IMR-90 (cell line): ENCODE measurements at regions not wholly inside any gene's neighbourhood (a gene's known extent, or its start where the extent isn't known, plus 50 kb on each side); places are given as distances from the start of the nearest gene placed in this dataset.

Source experiments
- ATAC-seq: fragments of 200-7000 bp; cut with Tn5 transposase; 2 replicates; pipeline ENCODE4 v1.9.1; 2020; ENCODE audit warnings: low read depth, mild to moderate bottlenecking, moderate library complexity
- BruUV-seq: library from RNA; stranded (reverse); fragments of 400-500 nt; replicated peaks from 2 replicates; lab custom pipeline; 2021; lab: Mats Ljungman, UMichigan
- CTCF ChIA-PET: fragments of 300-600 bp; formaldehyde crosslinking; extraction: SDS; loops from one replicate; lab custom pipeline; 2021; ENCODE audit warnings: antibody characterized with exemption; lab: Yijun Ruan, JAX
- POLR2A ChIA-PET: fragments of 300-600 bp; sonication (Branson Sonifier 250); formaldehyde crosslinking; loops from one replicate; lab custom pipeline; 2022; ENCODE audit warnings: antibody characterized with exemption; ENCODE audit not compliant: unreplicated experiment; lab: Charles Lee
- DNase-seq: peaks from one replicate; pipeline ENCODE4 v3.0.0; 2013
- H2AFZ ChIP-seq: replicated peaks from 2 replicates; pipeline ENCODE3; 2013; ENCODE audit warnings: low read length, mild to moderate bottlenecking; ENCODE audit not compliant: poor library complexity
- H2AK5ac ChIP-seq: 2 replicates; pipeline ENCODE4 v1.6.1; 2013; ENCODE audit warnings: low read depth, low read length, inconsistent platforms
- H2AK9ac ChIP-seq: replicated peaks from 2 replicates; pipeline ENCODE3; 2013; ENCODE audit warnings: mild to moderate bottlenecking, low read depth, low read length, moderate library complexity; ENCODE audit not compliant: poor library complexity
- H2BK120ac ChIP-seq: 2 replicates; pipeline ENCODE4 v1.6.1; 2013; ENCODE audit warnings: low read depth, low read length, inconsistent platforms
- H2BK15ac ChIP-seq: 3 replicates; pipeline ENCODE4 v1.6.1; 2013; ENCODE audit warnings: low read depth, low read length, inconsistent platforms
- H2BK20ac ChIP-seq: 2 replicates; pipeline ENCODE4 v1.6.1; 2013; ENCODE audit warnings: low read depth, mild to moderate bottlenecking, inconsistent platforms, low read length, moderate library complexity
- H2BK5ac ChIP-seq: 2 replicates; pipeline ENCODE4 v1.6.1; 2013; ENCODE audit warnings: mild to moderate bottlenecking, low read depth, low read length, inconsistent platforms; ENCODE audit not compliant: poor library complexity, severe bottlenecking
- H3K14ac ChIP-seq: replicated peaks from 2 replicates; pipeline ENCODE4 v1.6.1; 2013; ENCODE audit warnings: low read depth, low read length, inconsistent platforms
- H3K18ac ChIP-seq: 2 replicates; pipeline ENCODE4 v1.6.1; 2013; ENCODE audit warnings: low read depth, low read length, control low read depth
- H3K23ac ChIP-seq: 2 replicates; pipeline ENCODE4 v1.6.1; 2013; ENCODE audit warnings: low read depth, low read length, inconsistent platforms
- H3K27ac ChIP-seq: 2 replicates; pipeline ENCODE4 v1.5.1; 2013; ENCODE audit warnings: mild to moderate bottlenecking, control low read depth, low read length; ENCODE audit not compliant: insufficient read depth
- H3K27me3 ChIP-seq: 2 replicates; pipeline ENCODE4 v1.6.1; 2013; ENCODE audit warnings: low read length; ENCODE audit not compliant: control insufficient read depth, insufficient read depth
- H3K36me3 ChIP-seq: 2 replicates; pipeline ENCODE4 v1.6.1; 2013; ENCODE audit warnings: low read length, mixed read lengths; ENCODE audit not compliant: control insufficient read depth, insufficient read depth
- H3K4ac ChIP-seq: 2 replicates; pipeline ENCODE4 v1.6.1; 2013; ENCODE audit warnings: low read depth, low read length, inconsistent platforms
- H3K4me1 ChIP-seq: 2 replicates; pipeline ENCODE4 v1.6.1; 2013; ENCODE audit warnings: low read length, mixed read lengths; ENCODE audit not compliant: control insufficient read depth, insufficient read depth
- H3K4me2 ChIP-seq: 2 replicates; pipeline ENCODE4 v1.6.1; 2013; ENCODE audit warnings: low read depth, mild to moderate bottlenecking, control low read depth, low read length, moderate library complexity
- H3K4me3 ChIP-seq: 2 replicates; pipeline ENCODE4 v1.5.1; 2013; ENCODE audit warnings: low read depth, mild to moderate bottlenecking, control low read depth, low read length, moderate library complexity; ENCODE audit not compliant: insufficient read depth
- H3K56ac ChIP-seq: 2 replicates; pipeline ENCODE4 v1.6.1; 2013; ENCODE audit warnings: low read length, inconsistent platforms; ENCODE audit not compliant: insufficient read depth; ENCODE audit errors: extremely low read depth
- H3K79me1 ChIP-seq, 2 experiments: 2 replicates each; pipeline ENCODE4 v1.6.1; 2013; ENCODE audit warnings: low read length in 2 of 2, inconsistent platforms in 1 of 2, low read depth in 1 of 2
- H3K9ac ChIP-seq: 2 replicates; pipeline ENCODE4 v1.6.1; 2013; ENCODE audit warnings: low read depth, low read length, control low read depth
- H3K9me1 ChIP-seq: 2 replicates; pipeline ENCODE4 v1.6.1; 2013; ENCODE audit warnings: low read length, inconsistent platforms; ENCODE audit not compliant: insufficient read depth
- H3K9me3 ChIP-seq: 2 replicates; pipeline ENCODE4 v1.6.1; 2013; ENCODE audit warnings: low read length; ENCODE audit not compliant: control insufficient read depth, insufficient read depth
- H4K20me1 ChIP-seq: 2 replicates; pipeline ENCODE4 v1.6.1; 2013; ENCODE audit warnings: low read length, inconsistent platforms; ENCODE audit not compliant: insufficient read depth
- H4K5ac ChIP-seq: 2 replicates; pipeline ENCODE4 v1.6.1; 2013; ENCODE audit warnings: mild to moderate bottlenecking, low read depth, low read length, control low read depth
- H4K8ac ChIP-seq, 2 experiments: 2 replicates each; pipeline ENCODE4 v1.6.1; 2013; ENCODE audit warnings: low read depth in 2 of 2, low read length in 2 of 2, control low read depth in 1 of 2, inconsistent platforms in 1 of 2
- H4K91ac ChIP-seq: 2 replicates; pipeline ENCODE4 v1.6.1; 2013; ENCODE audit warnings: low read depth, low read length, inconsistent platforms; ENCODE audit not compliant: insufficient read depth
- CHD1 ChIP-seq: IDR thresholded peaks from 2 replicates; pipeline ENCODE4 v1.6.1; 2012; ENCODE audit warnings: low read depth, low read length, improper control_type of control experiment
- MAZ ChIP-seq: IDR thresholded peaks from 2 replicates; pipeline ENCODE4 v1.6.1; 2012; ENCODE audit warnings: low read depth, mild to moderate bottlenecking, low read length, improper control_type of control experiment, moderate library complexity, borderline replicate concordance
- MXI1 ChIP-seq: IDR thresholded peaks from 2 replicates; pipeline ENCODE4 v1.6.1; 2012; ENCODE audit warnings: low read depth, mild to moderate bottlenecking, low read length, moderate library complexity, borderline replicate concordance
- NFE2L2 ChIP-seq: fragments of 150-350 bp; IDR thresholded peaks from 2 replicates; pipeline ENCODE4 v1.6.1; 2016; ENCODE audit warnings: low read depth, mild to moderate bottlenecking, low read length
- POLR2A ChIP-seq: IDR thresholded peaks from 2 replicates; pipeline ENCODE4 v1.6.1; 2012; ENCODE audit warnings: mild to moderate bottlenecking, low read depth, low read length
- RCOR1 ChIP-seq: IDR thresholded peaks from 2 replicates; pipeline ENCODE4 v1.6.1; 2012; ENCODE audit warnings: mild to moderate bottlenecking, low read length, improper control_type of control experiment; ENCODE audit not compliant: insufficient replicate concordance
- RFX5 ChIP-seq: IDR thresholded peaks from 2 replicates; pipeline ENCODE4 v1.8.0; 2012; ENCODE audit warnings: low read depth, mild to moderate bottlenecking, low read length, moderate library complexity
- SMC3 ChIP-seq: fragments of 150-350 bp; IDR thresholded peaks from 2 replicates; pipeline ENCODE4 v1.6.1; 2016; ENCODE audit warnings: low read depth, mild to moderate bottlenecking, antibody characterized with exemption, low read length, moderate library complexity
- WGBS, 2 experiments: methylation state at CpG; one replicate each; pipeline versions ENCODE4 v1.1.5 to v1.1.7; 2013; ENCODE audit warnings: missing lambda C conversion rate in 2 of 2; ENCODE audit not compliant: insufficient read length in 1 of 2; ENCODE audit errors: extremely low coverage in 2 of 2; 5-methylcytosine and 5-hydroxymethylcytosine counted together
- dilution Hi-C: fragments of 300-500 bp; cut with HindIII; formaldehyde crosslinking; loops from one replicate; pipeline ENCODE4 v1.14.3; 2018; ENCODE audit warnings: low sequenced_read_pairs; ENCODE audit not compliant: unreplicated experiment
- in situ Hi-C: fragments of 300-500 bp; cut with MboI; formaldehyde crosslinking; loops from 3 replicates; pipeline ENCODE4 v1.14.3; 2019; ENCODE audit warnings: low sequenced_read_pairs, inconsistent platforms, mixed read lengths
- intact Hi-C: fragments of 100-400 bp; cut with micrococcal nuclease; formaldehyde crosslinking; loops from 2 replicates; pipeline ENCODE4 v1.10.0; 2022
- TF ChIP-seq, protein P1 (sequence below): fragments of 150-350 bp; IDR thresholded peaks from 2 replicates; pipeline ENCODE4 v1.6.1; 2016; ENCODE audit warnings: low read depth, mild to moderate bottlenecking, low read length, moderate library complexity, borderline replicate concordance
- TF ChIP-seq, protein P2 (sequence below): fragments of 150-350 bp; IDR thresholded peaks from 2 replicates; pipeline ENCODE4 v1.6.1; 2017; ENCODE audit warnings: mild to moderate bottlenecking, antibody characterized with exemption, low read length, low read depth

DNA sequence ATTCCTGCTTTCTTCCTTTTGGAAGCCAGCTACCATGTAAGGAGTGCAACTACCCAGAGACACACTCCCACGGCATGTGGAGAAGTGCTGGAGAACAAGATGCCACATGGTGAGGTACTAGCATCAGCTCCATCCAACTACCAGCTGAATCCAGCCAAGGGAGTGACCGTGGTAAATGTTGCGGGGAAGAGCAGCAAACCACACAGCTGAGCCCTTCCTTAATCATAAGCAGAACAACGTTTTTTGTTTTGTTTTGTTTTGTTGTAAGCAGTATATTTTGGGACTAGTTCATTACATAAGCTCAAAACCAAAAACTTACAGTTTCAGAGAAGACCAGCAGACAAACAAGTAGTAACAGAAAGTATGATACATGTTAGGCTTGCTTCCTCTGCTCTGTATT lies 212.6 kb upstream of the ATP10A start:
- no peak overlapping the region for H2AFZ ChIP-seq
- H3K56ac ChIP-seq, result no peak overlapping the region
- no peaks in the 10 kb centered on the region for H4K20me1 ChIP-seq
- no peaks in the 10 kb centered on the region for H3K9me1 ChIP-seq
- H2BK120ac ChIP-seq, result no peak overlapping the region
- no peaks in the 10 kb centered on the region for H3K79me1 ChIP-seq
- WGBS, 2 experiments, result no CpG with 5 or more reads among the region's 4 CpGs
- H2BK5ac ChIP-seq, result no peak overlapping the region
- no peak overlapping the region for H3K4ac ChIP-seq
- H2BK20ac ChIP-seq, result no peak overlapping the region
- H3K36me3 ChIP-seq, result no peaks in the 10 kb centered on the region
- CTCF ChIA-PET, result no interaction called here
- H3K9ac ChIP-seq, result no peak overlapping the region
- no peak overlapping the region for H4K91ac ChIP-seq
- intact Hi-C loops, result no loop called here
- no peak overlapping the region for H3K4me3 ChIP-seq
- ATAC-seq, result no peak
- H3K4me1 ChIP-seq, result no peaks in the 10 kb centered on the region
- POLR2A ChIA-PET, result no interaction called here
- no peaks in the 10 kb centered on the region for H3K9me3 ChIP-seq
- H4K5ac ChIP-seq, result no peak overlapping the region
- no TSS peak for BruUV-seq
- H2BK15ac ChIP-seq, result no peak overlapping the region
- DNase-seq, result no peak
- no peak overlapping the region for H3K18ac ChIP-seq
- H3K4me2 ChIP-seq, result no peak overlapping the region
- no peak overlapping the region for H3K14ac ChIP-seq
- H4K8ac ChIP-seq, result no peak overlapping the region
- dilution Hi-C loops, result no loop called here
- TF ChIP-seq MAZ, result no peak
- no peak for TF ChIP-seq SMC3
- no peak for TF ChIP-seq RFX5
- no peak for TF ChIP-seq MXI1
- no peak for TF ChIP-seq CHD1
- no peak for TF ChIP-seq RCOR1
- TF ChIP-seq, protein P1, sequence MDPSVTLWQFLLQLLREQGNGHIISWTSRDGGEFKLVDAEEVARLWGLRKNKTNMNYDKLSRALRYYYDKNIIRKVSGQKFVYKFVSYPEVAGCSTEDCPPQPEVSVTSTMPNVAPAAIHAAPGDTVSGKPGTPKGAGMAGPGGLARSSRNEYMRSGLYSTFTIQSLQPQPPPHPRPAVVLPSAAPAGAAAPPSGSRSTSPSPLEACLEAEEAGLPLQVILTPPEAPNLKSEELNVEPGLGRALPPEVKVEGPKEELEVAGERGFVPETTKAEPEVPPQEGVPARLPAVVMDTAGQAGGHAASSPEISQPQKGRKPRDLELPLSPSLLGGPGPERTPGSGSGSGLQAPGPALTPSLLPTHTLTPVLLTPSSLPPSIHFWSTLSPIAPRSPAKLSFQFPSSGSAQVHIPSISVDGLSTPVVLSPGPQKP, result no peak
- TF ChIP-seq, protein P2, sequence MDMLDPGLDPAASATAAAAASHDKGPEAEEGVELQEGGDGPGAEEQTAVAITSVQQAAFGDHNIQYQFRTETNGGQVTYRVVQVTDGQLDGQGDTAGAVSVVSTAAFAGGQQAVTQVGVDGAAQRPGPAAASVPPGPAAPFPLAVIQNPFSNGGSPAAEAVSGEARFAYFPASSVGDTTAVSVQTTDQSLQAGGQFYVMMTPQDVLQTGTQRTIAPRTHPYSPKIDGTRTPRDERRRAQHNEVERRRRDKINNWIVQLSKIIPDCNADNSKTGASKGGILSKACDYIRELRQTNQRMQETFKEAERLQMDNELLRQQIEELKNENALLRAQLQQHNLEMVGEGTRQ, result no peak
- no peak for TF ChIP-seq POLR2A
- no peak for TF ChIP-seq NFE2L2
- H3K27ac ChIP-seq, result no peak overlapping the region
- H3K27me3 ChIP-seq, result no peaks in the 10 kb centered on the region
- in situ Hi-C loops, result no loop called here
- no peak overlapping the region for H2AK9ac ChIP-seq
- H2AK5ac ChIP-seq, result no peak overlapping the region
- H3K23ac ChIP-seq, result no peak overlapping the region
